IMR-90 (cell line): ENCODE measurements at regions not wholly inside any gene's neighbourhood (a gene's known extent, or its start where the extent isn't known, plus 50 kb on each side); places are given as distances from the start of the nearest gene placed in this dataset.
A peak's percentile ranks its signal among the peaks of the same experiment; 100 is the strongest.

Experiments
- ATAC-seq: fragments of 200-7000 bp; cut with Tn5 transposase; 2 replicates; pipeline ENCODE4 v1.9.1; 2020; ENCODE audit warnings: low read depth, mild to moderate bottlenecking, moderate library complexity
- BruUV-seq: library from RNA; stranded (reverse); fragments of 400-500 nt; replicated peaks from 2 replicates; lab custom pipeline; 2021; lab: Mats Ljungman, UMichigan
- CTCF ChIA-PET: fragments of 300-600 bp; formaldehyde crosslinking; extraction: SDS; loops from one replicate; lab custom pipeline; 2021; ENCODE audit warnings: antibody characterized with exemption; lab: Yijun Ruan, JAX
- POLR2A ChIA-PET: fragments of 300-600 bp; sonication (Branson Sonifier 250); formaldehyde crosslinking; loops from one replicate; lab custom pipeline; 2022; ENCODE audit warnings: antibody characterized with exemption; ENCODE audit not compliant: unreplicated experiment; lab: Charles Lee
- DNase-seq: peaks from one replicate; pipeline ENCODE4 v3.0.0; 2013
- H2AFZ ChIP-seq: replicated peaks from 2 replicates; pipeline ENCODE3; 2013; ENCODE audit warnings: low read length, mild to moderate bottlenecking; ENCODE audit not compliant: poor library complexity
- H2AK5ac ChIP-seq: 2 replicates; pipeline ENCODE4 v1.6.1; 2013; ENCODE audit warnings: low read depth, low read length, inconsistent platforms
- H2AK9ac ChIP-seq: replicated peaks from 2 replicates; pipeline ENCODE3; 2013; ENCODE audit warnings: mild to moderate bottlenecking, low read depth, low read length, moderate library complexity; ENCODE audit not compliant: poor library complexity
- H2BK120ac ChIP-seq: 2 replicates; pipeline ENCODE4 v1.6.1; 2013; ENCODE audit warnings: low read depth, low read length, inconsistent platforms
- H2BK15ac ChIP-seq: 3 replicates; pipeline ENCODE4 v1.6.1; 2013; ENCODE audit warnings: low read depth, low read length, inconsistent platforms
- H2BK20ac ChIP-seq: 2 replicates; pipeline ENCODE4 v1.6.1; 2013; ENCODE audit warnings: low read depth, mild to moderate bottlenecking, inconsistent platforms, low read length, moderate library complexity
- H2BK5ac ChIP-seq: 2 replicates; pipeline ENCODE4 v1.6.1; 2013; ENCODE audit warnings: mild to moderate bottlenecking, low read depth, low read length, inconsistent platforms; ENCODE audit not compliant: poor library complexity, severe bottlenecking
- H3K14ac ChIP-seq: replicated peaks from 2 replicates; pipeline ENCODE4 v1.6.1; 2013; ENCODE audit warnings: low read depth, low read length, inconsistent platforms
- H3K18ac ChIP-seq: 2 replicates; pipeline ENCODE4 v1.6.1; 2013; ENCODE audit warnings: low read depth, low read length, control low read depth
- H3K23ac ChIP-seq: 2 replicates; pipeline ENCODE4 v1.6.1; 2013; ENCODE audit warnings: low read depth, low read length, inconsistent platforms
- H3K27ac ChIP-seq: 2 replicates; pipeline ENCODE4 v1.5.1; 2013; ENCODE audit warnings: mild to moderate bottlenecking, control low read depth, low read length; ENCODE audit not compliant: insufficient read depth
- H3K27me3 ChIP-seq: 2 replicates; pipeline ENCODE4 v1.6.1; 2013; ENCODE audit warnings: low read length; ENCODE audit not compliant: control insufficient read depth, insufficient read depth
- H3K36me3 ChIP-seq: 2 replicates; pipeline ENCODE4 v1.6.1; 2013; ENCODE audit warnings: low read length, mixed read lengths; ENCODE audit not compliant: control insufficient read depth, insufficient read depth
- H3K4ac ChIP-seq: 2 replicates; pipeline ENCODE4 v1.6.1; 2013; ENCODE audit warnings: low read depth, low read length, inconsistent platforms
- H3K4me1 ChIP-seq: 2 replicates; pipeline ENCODE4 v1.6.1; 2013; ENCODE audit warnings: low read length, mixed read lengths; ENCODE audit not compliant: control insufficient read depth, insufficient read depth
- H3K4me2 ChIP-seq: 2 replicates; pipeline ENCODE4 v1.6.1; 2013; ENCODE audit warnings: low read depth, mild to moderate bottlenecking, control low read depth, low read length, moderate library complexity
- H3K4me3 ChIP-seq: 2 replicates; pipeline ENCODE4 v1.5.1; 2013; ENCODE audit warnings: low read depth, mild to moderate bottlenecking, control low read depth, low read length, moderate library complexity; ENCODE audit not compliant: insufficient read depth
- H3K56ac ChIP-seq: 2 replicates; pipeline ENCODE4 v1.6.1; 2013; ENCODE audit warnings: low read length, inconsistent platforms; ENCODE audit not compliant: insufficient read depth; ENCODE audit errors: extremely low read depth
- H3K79me1 ChIP-seq, 2 experiments: 2 replicates each; pipeline ENCODE4 v1.6.1; 2013; ENCODE audit warnings: low read length in 2 of 2, inconsistent platforms in 1 of 2, low read depth in 1 of 2
- H3K9ac ChIP-seq: 2 replicates; pipeline ENCODE4 v1.6.1; 2013; ENCODE audit warnings: low read depth, low read length, control low read depth
- H3K9me1 ChIP-seq: 2 replicates; pipeline ENCODE4 v1.6.1; 2013; ENCODE audit warnings: low read length, inconsistent platforms; ENCODE audit not compliant: insufficient read depth
- H3K9me3 ChIP-seq: 2 replicates; pipeline ENCODE4 v1.6.1; 2013; ENCODE audit warnings: low read length; ENCODE audit not compliant: control insufficient read depth, insufficient read depth
- H4K20me1 ChIP-seq: 2 replicates; pipeline ENCODE4 v1.6.1; 2013; ENCODE audit warnings: low read length, inconsistent platforms; ENCODE audit not compliant: insufficient read depth
- H4K5ac ChIP-seq: 2 replicates; pipeline ENCODE4 v1.6.1; 2013; ENCODE audit warnings: mild to moderate bottlenecking, low read depth, low read length, control low read depth
- H4K8ac ChIP-seq, 2 experiments: 2 replicates each; pipeline ENCODE4 v1.6.1; 2013; ENCODE audit warnings: low read depth in 2 of 2, low read length in 2 of 2, control low read depth in 1 of 2, inconsistent platforms in 1 of 2
- H4K91ac ChIP-seq: 2 replicates; pipeline ENCODE4 v1.6.1; 2013; ENCODE audit warnings: low read depth, low read length, inconsistent platforms; ENCODE audit not compliant: insufficient read depth
- CEBPB ChIP-seq: IDR thresholded peaks from 2 replicates; pipeline ENCODE4 v1.6.1; 2012; ENCODE audit warnings: low read depth, low read length, improper control_type of control experiment
- CHD1 ChIP-seq: IDR thresholded peaks from 2 replicates; pipeline ENCODE4 v1.6.1; 2012; ENCODE audit warnings: low read depth, low read length, improper control_type of control experiment
- ELK1 ChIP-seq: fragments of 150-350 bp; IDR thresholded peaks from 2 replicates; pipeline ENCODE4 v1.6.1; 2016; ENCODE audit warnings: low read depth, mild to moderate bottlenecking, low read length, moderate library complexity, borderline replicate concordance
- FOS ChIP-seq: fragments of 150-350 bp; IDR thresholded peaks from 2 replicates; pipeline ENCODE4 v1.6.1; 2016; ENCODE audit warnings: low read depth, low read length
- MAZ ChIP-seq: IDR thresholded peaks from 2 replicates; pipeline ENCODE4 v1.6.1; 2012; ENCODE audit warnings: low read depth, mild to moderate bottlenecking, low read length, improper control_type of control experiment, moderate library complexity, borderline replicate concordance
- MXI1 ChIP-seq: IDR thresholded peaks from 2 replicates; pipeline ENCODE4 v1.6.1; 2012; ENCODE audit warnings: low read depth, mild to moderate bottlenecking, low read length, moderate library complexity, borderline replicate concordance
- POLR2A ChIP-seq: IDR thresholded peaks from 2 replicates; pipeline ENCODE4 v1.6.1; 2012; ENCODE audit warnings: mild to moderate bottlenecking, low read depth, low read length
- RAD21 ChIP-seq: IDR thresholded peaks from 2 replicates; pipeline ENCODE4 v1.6.1; 2012; ENCODE audit warnings: low read length, improper control_type of control experiment
- RCOR1 ChIP-seq: IDR thresholded peaks from 2 replicates; pipeline ENCODE4 v1.6.1; 2012; ENCODE audit warnings: mild to moderate bottlenecking, low read length, improper control_type of control experiment; ENCODE audit not compliant: insufficient replicate concordance
- RFX5 ChIP-seq: IDR thresholded peaks from 2 replicates; pipeline ENCODE4 v1.8.0; 2012; ENCODE audit warnings: low read depth, mild to moderate bottlenecking, low read length, moderate library complexity
- WGBS, 2 experiments: methylation state at CpG; one replicate each; pipeline versions ENCODE4 v1.1.5 to v1.1.7; 2013; ENCODE audit warnings: missing lambda C conversion rate in 2 of 2; ENCODE audit not compliant: insufficient read length in 1 of 2; ENCODE audit errors: extremely low coverage in 2 of 2; 5-methylcytosine and 5-hydroxymethylcytosine counted together
- dilution Hi-C: fragments of 300-500 bp; cut with HindIII; formaldehyde crosslinking; loops from one replicate; pipeline ENCODE4 v1.14.3; 2018; ENCODE audit warnings: low sequenced_read_pairs; ENCODE audit not compliant: unreplicated experiment
- in situ Hi-C: fragments of 300-500 bp; cut with MboI; formaldehyde crosslinking; loops from 3 replicates; pipeline ENCODE4 v1.14.3; 2019; ENCODE audit warnings: low sequenced_read_pairs, inconsistent platforms, mixed read lengths
- intact Hi-C: fragments of 100-400 bp; cut with micrococcal nuclease; formaldehyde crosslinking; loops from 2 replicates; pipeline ENCODE4 v1.10.0; 2022
- TF ChIP-seq, protein P1 (sequence below): conservative IDR thresholded peaks from 2 replicates; pipeline ENCODE4 v1.5.1; 2012; ENCODE audit warnings: mild to moderate bottlenecking, low read depth, low read length, improper control_type of control experiment

DNA sequence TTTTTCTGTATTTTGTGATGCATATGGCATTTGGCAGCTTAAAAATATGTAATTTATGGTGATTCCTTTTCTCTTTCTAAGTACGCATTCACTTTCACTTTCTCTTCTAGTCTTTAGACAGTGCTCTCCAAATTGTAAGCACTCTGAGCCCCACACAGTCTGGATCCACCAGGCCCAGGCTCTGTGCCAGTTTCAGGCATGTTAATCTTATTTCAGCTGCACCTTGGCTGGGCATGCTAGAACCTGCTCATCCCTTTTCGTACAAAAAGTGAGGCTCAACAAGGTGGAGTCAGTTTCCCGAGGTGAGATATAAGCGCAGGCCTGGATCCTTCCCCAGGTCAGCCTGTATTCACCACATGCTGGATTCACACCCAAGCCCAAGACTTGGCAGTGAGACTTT is 203.9 kb downstream of the MTX2 start:
- Histone ChIP-seq H3K4me3 (no peak overlapping the region), H2AK5ac (no peak overlapping the region), H3K27me3 (peaks cover 9% of the 10 kb centered on the region), H3K56ac (no peak overlapping the region), H3K18ac (no peak overlapping the region), H2BK20ac (no peak overlapping the region), H3K9me3 (no peaks in the 10 kb centered on the region), H3K4ac (no peak overlapping the region), H3K23ac (no peak overlapping the region), H2BK120ac (no peak overlapping the region), H4K91ac (no peak overlapping the region), H4K8ac (no peak overlapping the region; a peak in 1 of 4 replicates), H2BK15ac (no peak overlapping the region), H2BK5ac (no peak overlapping the region), H3K36me3 (no peaks in the 10 kb centered on the region), H3K79me1 (no peaks in the 10 kb centered on the region), H3K9me1 (no peaks in the 10 kb centered on the region), H3K9ac (peak overlapping the region; percentile 23; the same call in 1 of the 2 replicates), H3K4me1 (no peaks in the 10 kb centered on the region), H3K27ac (no peak overlapping the region), H2AFZ (peak overlapping the region; percentile 76), H4K5ac (peak overlapping the region; percentile 25; the same call in 1 of the 2 replicates), H2AK9ac (no peak overlapping the region), H3K4me2 (peak overlapping the region; percentile 79), H4K20me1 (no peaks in the 10 kb centered on the region), H3K14ac (no peak overlapping the region)
- no TSS peak for BruUV-seq
- DNase-seq (peak; percentile 25), ATAC-seq (peak; percentile 63)
- dilution Hi-C loops (no loop called here), intact Hi-C loops (no loop called here), in situ Hi-C loops (no loop called here)
- POLR2A ChIA-PET: no interaction called here
- TF ChIP-seq FOS: no peak
- TF ChIP-seq, protein P1, sequence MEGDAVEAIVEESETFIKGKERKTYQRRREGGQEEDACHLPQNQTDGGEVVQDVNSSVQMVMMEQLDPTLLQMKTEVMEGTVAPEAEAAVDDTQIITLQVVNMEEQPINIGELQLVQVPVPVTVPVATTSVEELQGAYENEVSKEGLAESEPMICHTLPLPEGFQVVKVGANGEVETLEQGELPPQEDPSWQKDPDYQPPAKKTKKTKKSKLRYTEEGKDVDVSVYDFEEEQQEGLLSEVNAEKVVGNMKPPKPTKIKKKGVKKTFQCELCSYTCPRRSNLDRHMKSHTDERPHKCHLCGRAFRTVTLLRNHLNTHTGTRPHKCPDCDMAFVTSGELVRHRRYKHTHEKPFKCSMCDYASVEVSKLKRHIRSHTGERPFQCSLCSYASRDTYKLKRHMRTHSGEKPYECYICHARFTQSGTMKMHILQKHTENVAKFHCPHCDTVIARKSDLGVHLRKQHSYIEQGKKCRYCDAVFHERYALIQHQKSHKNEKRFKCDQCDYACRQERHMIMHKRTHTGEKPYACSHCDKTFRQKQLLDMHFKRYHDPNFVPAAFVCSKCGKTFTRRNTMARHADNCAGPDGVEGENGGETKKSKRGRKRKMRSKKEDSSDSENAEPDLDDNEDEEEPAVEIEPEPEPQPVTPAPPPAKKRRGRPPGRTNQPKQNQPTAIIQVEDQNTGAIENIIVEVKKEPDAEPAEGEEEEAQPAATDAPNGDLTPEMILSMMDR: no peak
- TF ChIP-seq ELK1: no peak
- TF ChIP-seq RCOR1: no peak
- no peak for TF ChIP-seq MXI1
- TF ChIP-seq MAZ: no peak
- TF ChIP-seq RFX5: no peak
- TF ChIP-seq CEBPB: no peak
- no peak for TF ChIP-seq RAD21
- TF ChIP-seq POLR2A: no peak
- no peak for TF ChIP-seq CHD1
- WGBS, 2 experiments: 80% methylated on average over 3 of the region's 4 CpGs; no CpG with 5 or more reads in 1 of the 2 experiments
- CTCF ChIA-PET: interaction anchor here (1.7 kb wide), 1 partner anchor 18 kb away, joined by 5 read pairs; no protein-coding TSS in a partner anchor
